Embryonic facial prominence (tissue), 1 donor: ENCODE measurements at regions not wholly inside any gene's neighbourhood (a gene's known extent, or its start where the extent isn't known, plus 50 kb on each side); places are given as distances from the start of the nearest gene placed in this dataset.

ENCODE experiments used
- DNase-seq: peaks from one replicate; pipeline ENCODE4 v3.0.0-alpha.2; 2016; ENCODE audit errors: extremely low spot score

DNA sequence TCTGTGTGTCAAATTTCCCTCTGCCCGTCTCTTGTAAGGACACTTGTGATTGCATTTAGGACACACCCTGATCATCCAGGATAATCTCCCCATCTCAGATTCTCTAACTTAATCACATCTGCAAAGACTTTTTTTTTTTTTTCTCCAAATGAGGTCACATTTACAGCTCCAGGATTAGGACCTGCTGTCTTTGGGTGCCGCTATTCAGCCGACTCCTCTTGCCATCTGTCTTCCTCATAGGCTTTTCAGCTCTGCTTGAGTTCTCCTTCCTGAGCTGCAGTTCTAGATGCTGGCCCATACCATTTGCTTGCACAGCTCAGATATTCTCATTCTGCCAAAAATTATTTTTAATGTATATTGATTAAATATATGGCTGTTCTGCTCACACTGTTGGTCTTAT is 94.3 kb upstream of the TLE3 start:
- DNase-seq = no peak

DNA sequence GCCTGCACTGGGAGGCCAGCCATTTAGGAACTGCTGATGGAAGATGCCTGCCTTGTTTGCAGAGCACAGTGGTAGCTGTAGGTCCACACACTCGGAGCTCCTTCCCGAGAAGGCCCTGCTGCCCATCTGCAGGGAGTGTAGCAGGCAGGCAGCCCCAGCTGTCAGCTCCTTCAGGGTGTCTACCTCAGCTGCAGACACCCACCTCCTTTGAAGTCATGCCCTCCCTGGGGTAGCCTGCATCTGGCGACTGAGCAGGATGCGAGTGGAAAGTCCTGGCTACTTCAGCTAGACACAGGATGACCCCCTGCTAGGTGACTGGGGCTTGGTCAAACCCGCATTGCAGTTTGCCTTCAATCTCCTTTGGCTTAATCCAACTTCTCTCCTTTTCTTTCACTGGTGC is 93.2 kb upstream of the TLE3 start:
- DNase-seq = no peak

DNA sequence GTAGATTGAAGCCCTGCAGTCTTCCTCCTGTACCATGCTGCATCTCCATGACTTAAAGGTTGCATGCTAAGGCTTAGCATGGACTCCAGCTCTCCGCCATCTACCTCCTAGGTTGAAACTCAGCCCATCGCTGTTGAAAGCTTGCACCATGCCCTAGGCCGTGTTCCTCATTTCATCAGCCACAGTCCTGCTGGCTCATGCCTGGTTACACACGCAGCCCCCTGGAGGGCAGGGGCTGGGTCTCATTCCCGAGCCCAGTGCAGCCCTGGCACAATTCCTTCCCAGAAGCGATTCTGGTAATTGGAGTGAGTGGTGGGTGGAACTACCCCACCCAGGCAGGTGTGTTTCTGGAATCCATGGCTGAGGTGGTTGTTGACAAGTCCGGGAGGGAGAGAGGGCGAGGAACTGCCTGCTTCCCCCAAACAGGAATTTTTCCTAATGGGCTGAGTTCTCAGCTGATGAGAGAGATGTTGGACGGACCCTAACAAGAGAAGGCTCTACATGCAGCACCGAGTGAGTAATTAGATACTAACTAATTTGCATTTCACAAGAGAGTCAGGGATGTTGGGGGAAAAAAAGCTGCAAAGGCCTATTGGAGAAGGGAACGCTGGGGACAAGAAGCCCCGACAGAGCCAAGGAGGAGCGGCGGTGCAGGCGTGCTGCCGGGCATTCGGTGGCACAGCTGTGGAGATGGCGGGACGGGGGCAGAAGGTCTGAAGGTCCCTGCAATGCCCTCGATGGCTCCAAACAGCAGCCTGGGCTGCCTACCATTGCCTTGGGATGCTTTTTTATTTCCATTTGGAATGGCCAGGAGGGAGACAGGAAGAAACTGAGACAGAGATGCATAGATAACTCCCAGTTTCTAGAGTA is 92.3 kb upstream of the TLE3 start:
- no peak for DNase-seq

DNA sequence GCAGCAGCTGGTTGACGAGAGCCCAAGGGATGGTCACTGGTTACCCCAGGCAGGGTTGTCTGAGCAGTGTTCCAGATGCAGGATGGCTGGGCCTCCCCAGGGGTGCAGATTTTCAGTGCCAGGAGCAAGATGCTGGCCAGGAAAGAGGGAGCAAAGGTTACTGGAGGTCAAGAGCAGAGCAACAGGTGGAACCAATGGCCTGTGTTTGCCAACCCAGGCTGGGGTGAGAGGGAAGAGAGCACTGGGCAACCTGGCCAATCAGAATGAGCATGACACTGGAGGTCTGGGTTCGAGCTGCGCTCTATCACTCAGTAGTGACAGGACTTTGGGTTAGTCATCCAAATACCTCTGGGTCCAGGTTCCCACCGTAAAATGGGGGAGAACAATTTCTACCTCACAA is 90.6 kb upstream of the TLE3 start:
- no peak for DNase-seq

DNA sequence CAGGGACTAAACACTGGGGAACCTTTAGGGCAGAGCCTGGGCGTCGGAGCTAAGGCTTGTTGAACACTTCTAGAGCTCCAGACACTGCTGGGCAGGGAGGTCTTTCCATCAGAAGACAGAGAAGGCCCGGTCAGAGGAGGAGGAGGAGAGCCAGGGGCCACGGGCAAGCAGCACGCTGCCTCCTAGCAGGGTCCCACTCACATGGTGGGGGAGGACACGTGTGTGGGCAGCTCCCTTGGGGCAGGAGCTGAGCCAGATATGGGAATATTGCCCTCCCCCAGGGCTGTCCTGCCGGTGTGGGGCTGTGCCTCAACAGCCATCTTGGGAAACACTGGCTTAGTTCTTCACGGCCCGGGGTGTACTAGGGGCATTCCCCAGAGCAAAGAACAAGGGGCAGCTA is 89.6 kb upstream of the TLE3 start:
- DNase-seq = no peak

DNA sequence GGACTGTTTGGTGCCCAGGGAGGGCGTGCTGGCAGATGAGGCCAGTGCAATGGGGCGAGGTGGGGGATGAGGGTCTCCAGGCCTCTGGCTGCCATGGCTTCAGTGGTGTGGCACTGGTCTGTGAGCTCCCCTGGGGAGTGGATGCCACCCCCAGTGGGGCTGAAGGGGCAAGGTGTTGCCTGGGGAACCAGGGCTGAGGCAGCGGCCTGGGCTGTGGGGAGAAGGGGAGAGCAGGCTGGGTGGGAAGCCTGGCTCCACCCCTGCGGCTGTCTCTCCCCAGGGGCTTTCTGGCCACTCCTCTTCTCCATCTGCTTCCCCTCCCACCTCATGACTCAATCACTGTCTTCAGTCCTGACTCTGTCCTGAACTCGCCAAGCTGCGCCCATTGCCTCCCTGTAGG is 88.4 kb upstream of the TLE3 start:
- no peak for DNase-seq

DNA sequence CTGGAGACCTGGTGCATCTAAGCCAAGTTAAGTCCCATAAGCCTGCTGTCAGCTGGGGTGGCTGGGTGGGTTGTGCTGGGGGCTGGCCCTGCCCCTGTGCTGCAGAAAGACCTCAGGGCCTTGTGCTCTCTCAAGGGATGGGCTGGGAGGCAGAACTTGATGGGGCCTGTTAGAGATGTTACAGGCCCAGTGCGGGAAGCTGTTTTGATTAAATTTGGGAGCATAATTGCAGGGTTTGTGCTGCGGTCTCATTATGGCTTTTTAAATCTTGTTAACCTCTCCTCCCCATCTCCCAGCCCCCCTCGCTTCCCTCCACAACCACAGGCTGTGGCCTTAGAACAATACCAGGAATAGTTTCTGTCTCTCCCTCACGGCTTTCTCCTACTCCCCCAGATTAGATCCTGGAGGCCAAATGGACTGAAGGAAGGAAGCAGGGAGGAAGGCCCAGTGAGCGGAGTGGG is 87.6 kb upstream of the TLE3 start:
- no peak for DNase-seq

DNA sequence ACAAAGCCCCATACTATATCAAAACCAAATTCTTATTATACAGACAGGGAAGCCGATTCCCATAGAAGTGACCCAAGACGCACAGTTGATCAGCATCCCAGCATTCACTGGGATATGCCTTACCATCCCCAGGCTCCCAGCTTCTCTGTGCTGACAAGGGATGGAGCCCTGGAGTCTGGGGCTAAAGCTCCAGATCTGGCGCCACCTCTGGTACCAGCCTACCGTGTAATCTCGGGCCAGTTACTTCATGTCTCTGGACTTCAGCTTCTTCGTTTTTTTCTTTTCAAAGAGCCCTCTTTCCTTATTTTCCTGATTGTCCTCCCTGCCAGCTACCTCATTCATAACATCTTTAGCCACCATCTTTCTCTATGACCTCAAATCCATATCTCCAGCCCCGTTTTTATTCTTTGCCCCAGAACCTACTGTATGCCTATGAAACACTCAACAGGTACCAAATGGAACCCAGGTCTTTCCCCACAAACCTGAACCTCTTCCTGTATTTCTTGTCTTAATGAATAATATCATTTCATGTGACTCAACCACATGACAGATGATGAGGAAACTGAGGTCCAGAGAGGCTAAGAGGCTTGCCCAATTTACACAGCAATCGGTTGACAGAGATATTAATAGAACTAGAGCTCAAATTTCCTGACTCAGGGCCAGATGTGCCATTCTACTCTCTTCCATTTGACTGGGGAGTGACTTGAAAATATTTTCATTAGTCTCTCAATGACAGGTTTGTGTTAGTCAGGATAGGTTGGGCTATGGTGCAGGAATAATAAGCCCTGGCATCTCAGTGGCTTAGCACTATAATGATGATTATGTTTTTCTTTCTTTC is 85.4 kb upstream of the TLE3 start:
- no peak for DNase-seq

DNA sequence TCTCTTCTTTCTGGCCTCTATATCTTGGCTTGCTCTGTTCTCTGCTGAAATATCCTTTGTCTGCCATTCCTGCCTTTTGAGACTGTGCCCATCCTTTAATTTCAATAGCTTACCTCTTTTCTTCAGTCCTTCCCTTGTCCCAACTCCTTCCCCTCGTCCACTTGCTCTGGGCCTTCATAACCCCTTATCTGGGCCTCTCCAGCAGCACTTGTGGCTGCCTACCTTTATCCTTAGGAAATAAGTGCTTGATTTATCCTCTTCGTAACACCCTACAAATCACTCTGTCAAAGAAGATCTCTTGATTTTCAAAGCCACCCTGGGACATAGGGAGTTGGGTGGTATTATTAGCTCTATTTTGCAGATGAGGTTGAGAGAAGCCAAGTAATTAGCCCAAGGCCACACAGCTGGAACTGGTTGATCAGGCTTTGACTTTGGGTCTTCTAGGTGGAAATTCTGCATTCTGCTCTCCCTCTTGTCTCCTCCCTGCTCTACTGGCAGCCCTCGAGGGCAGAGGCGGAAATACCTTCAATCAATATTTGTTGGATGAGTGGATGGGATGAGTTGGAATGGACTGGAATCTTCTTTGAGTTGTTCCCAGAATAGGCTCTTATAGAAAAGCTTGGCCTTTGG is 84.0 kb upstream of the TLE3 start:
- DNase-seq = no peak

DNA sequence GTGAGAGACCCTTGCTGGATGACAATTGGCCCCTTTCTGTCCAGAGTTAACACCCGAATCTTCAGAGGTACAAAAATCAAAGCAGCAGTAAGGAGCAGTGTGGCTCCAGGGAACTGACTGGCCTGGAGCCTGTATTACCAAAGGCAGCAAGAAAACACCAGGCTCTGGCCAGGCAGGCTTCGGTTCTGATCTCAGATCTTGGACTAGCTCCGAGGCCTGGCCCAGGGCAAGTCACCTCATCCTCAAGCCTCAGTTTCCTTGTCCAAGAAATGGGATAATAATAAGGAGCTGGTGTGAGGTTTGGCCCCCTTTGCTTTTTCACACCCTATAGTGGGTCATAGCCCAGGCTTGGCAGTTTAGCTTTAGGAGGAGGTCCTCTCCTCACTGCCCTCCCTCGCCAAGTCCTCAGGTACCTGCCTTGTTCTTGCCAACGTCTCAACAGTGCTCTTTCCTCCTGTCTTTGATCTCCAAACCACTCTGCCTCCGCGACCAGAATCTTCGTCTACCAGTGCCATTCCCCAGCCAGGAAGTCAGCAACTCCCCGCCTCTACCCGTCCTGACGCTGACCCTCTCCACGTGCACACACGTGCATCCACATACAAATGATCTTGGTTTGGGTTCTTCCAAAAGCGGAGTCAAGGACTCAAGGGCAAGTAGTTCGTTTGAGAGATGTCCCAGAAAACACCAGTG is 82.6 kb upstream of the TLE3 start:
- DNase-seq = no peak

DNA sequence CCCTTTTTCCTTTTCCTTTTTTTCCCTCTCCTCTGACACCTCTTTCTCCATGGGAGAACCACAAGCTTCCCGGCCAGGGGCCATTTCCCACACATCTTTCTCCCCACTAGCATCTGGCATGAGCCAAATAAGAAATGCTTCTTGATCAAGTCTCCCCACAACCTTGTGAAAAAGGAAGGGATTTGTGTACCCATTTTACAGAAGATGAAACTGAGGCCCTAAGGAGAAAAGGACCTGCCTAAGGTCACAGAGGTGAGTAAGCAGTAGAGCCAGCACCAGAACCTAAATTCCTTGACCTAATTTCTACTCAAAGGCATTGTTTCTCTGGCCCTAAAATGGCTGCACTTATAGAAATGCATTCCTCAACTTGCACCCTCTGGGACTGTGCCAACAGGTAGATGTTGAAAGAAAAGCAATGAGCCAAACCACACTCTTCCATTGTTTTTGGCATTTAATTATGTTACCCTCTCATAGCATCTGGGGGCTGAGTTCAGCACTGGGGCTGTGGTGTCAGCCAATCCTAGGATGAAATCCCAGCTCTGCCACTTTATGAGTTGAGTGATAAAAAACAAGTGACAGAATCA is 81.7 kb upstream of the TLE3 start:
- DNase-seq = no peak

DNA sequence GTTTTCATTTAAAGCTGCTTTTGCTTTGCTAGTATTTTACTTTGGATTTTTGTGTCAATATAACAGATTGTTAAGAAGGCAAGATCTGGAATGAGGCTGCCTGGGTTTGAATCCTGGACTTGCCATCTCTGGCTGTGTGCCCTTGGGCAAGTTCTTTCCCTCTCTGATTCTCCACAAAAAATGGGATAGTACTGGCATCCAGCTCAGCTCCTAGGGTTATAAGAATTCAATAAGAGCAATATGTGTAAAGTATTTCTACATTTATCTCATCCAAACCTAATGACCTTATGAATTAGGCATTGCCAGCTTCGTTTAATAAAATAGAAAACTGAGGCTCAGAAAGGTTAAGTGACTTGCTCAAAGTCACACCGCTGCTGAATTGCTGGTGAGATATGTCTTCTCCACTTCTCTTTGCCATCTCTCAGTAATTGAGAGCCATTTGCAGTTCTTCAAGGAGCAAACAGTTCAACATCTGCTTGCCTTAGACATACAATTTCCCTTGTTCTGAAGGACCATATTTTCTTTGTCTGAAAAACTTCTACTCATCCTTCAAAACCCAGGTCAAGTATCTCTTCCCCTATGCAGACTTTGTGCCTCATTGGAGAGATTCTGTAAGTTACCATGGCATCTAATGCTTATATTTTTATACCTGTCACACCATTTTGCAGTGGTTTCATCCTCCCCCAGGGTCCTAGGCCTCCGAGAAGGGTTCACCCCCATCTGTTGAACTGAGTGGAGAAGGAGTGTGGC is 80.8 kb upstream of the TLE3 start:
- DNase-seq = no peak

DNA sequence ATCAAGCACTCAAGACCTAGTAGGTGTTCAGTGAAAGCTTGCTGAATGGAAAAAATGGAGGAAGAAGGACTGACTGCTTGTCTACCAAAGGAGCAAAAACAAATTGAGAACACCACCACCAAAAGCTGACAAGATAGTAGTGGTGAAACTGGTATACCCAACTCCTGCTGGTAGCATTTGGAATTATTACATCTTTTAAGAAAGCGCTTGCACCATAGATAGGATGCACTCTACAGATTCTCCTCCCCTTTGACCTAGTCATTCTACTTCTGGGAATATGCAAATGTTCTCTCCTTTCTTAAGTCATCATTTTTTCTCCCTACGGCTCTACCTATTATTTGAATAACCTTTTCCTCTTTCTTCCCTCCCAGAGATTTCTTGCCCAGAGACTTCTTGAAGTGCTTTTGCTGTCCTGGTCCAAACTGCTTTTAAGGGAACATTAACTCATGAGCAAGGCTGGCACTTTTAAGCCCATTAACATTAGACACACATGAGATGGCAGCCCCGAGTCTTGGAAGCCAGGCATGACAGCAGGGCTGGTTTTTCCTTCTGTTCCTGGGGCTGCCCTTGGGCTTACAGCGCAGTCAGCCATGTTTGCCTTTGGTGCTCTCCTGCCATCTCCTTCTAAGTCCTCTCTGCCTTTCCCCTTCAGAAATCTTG is 75.0 kb upstream of the TLE3 start:
- DNase-seq = no peak

DNA sequence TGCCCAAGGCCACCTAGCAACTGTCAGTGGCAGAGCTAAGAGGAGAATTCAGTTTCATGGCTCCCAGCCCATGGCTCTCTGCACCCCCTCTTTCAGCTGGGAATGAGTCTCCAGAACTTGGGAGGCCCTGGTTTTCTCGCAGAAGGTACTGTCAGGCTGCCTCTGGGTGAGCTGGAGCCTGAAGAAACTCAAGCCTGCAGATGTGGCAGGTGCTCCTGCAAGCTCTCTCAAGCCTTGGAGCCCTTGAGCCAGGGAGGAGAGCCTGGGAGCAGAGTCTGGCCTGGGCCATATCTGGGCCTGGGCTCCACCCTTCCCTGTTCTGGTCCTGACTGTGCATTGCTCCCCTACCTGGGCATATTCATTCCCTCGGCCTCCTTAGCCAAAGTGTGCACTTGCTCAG is 74.4 kb upstream of the TLE3 start:
- no peak for DNase-seq

DNA sequence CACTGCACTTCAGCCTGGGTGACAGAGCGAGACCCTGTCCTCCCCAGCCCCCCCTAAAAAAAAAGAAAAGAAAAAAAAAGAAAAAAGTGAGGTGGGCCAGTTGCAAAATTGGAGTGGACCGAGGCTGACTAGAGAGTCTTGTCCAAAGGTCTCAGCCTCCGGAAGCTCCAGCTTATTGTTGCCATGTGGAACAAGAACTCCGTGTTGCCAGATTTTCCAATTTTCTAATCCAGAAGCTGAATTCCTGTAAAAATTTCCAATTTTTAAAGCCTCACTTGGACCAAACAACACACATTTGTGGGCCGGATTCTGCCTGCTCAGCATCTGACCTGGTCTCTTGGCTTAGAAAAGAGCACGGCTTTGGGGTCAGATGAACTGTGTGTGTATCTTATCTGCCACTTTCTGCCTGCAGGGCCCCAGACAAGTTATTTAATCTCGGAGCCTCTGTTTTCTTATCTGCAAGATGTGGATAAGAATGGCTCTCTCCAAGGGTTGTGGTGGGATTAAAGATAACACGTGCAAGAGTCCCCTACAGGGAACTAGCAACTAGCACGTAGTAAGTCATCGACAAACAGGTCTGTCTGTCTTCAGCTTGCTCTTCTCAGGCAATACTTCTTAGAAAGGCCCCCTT is 73.7 kb upstream of the TLE3 start:
- DNase-seq = no peak

DNA sequence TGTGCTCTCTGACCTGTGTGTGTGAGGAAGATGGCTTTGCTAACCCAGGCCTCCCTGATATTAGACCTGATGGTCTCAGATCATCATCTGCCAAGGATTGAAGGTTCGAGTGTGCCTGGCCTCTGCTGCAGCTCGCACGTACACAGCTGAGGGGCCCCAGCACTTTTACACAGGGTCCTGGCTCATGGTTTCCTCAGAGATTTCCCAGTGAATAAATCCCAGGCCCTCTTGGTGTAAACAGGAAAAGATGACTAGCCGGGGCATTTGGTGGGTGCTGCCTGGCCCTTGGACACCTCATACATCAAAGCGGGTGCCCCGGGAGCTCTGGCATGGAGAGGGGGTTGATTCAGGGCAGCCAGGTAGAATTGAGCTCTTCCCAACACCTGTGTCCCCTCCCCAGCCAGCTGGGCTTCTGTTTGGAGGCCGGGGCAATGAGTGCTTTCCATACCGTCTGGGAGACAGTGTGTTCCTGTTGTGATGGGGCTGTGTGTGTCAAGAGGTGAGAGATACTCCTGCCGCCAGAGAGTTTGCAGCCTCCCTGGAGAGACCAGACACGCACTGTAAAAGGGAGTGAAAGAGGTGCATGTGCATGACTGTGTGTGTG is 72.5 kb upstream of the TLE3 start:
- DNase-seq = no peak

DNA sequence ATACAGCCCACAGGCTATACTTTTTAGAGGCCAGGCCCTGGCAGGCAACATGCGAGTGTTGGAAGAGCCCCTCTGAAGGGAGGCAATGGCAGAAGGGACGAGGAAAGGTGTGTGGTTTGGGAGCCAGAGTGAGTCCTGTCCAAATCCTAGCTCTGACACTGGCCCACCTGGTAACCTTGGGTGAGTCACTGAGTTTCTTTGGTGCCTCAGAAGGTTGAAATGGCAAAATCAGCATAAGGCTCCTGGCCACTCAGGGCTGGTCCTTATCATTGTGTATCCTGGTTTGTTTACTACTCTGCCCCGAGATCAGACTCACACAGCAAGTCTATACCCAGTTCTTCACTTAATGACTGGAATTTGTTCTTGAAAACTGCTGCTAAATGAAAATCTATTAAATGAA is 71.4 kb upstream of the TLE3 start:
- no peak for DNase-seq

DNA sequence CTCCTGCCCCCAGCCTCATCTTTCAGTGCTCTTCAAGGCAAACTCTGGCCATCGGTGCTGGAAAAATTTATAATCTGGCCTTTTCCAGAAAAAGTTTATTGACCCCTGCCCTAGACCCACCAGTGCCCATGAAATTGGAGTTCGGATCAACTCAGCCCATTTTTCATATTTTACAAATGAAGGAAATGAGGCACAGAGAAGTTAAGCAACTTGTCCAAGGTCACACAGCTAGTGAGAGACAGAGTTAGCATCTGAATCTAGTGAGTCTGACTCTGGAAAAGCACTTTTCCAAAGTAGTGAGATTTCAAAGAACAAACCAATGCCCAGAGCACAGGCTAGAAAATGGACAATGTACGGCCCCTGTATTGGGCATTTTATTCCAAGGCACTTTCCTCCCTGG is 69.4 kb upstream of the TLE3 start:
- no peak for DNase-seq

DNA sequence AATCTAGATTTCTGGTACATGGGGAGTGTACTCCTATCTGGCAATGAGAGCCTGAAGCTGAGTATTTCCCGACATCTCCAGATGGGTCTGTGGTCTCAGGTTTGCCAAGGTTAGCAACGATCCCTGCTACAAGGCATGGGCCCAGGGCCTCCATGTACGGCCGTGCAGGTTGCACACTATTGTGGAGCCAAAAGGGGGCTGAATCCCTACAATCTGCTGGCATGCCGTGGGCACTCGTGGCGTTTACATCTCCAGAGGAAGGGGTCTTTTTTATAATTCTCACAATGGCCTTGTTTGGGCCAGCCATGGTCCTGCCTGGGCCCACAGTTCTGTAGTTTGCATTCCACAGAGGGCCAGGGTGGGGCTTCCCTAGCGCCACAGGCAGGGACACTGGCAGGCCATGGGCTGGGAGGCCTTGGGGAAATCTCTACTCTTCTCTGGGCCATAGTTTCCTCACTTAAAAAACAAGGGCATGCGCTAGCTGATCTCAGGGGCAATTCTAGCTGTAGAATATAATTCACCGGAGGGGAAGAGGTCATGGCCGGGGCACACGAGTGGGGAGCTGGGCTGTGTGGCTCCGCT is 68.9 kb upstream of the TLE3 start:
- DNase-seq = no peak
